Activated T-cell treated with anti-CD3 and anti-CD28 coated beads, Interleukin-2, amount 50 U/mL, for 4 hours (primary cell): ENCODE measurements at regions not wholly inside any gene's neighbourhood (a gene's known extent, or its start where the extent isn't known, plus 50 kb on each side); places are given as distances from the start of the nearest gene placed in this dataset.

Experiments used
- ATAC-seq, 2 donors: fragments of 200-7000 bp; cut with Tn5 transposase; one replicate each; pipeline ENCODE4 v1.10.0; 2021
- DNase-seq: peaks from one replicate; pipeline ENCODE4 v3.0.0-alpha.2; 2020
- H3K27me3 Mint-ChIP-seq: one replicate; pipeline ENCODE4 v1.8.0; 2021; ENCODE audit warnings: low read depth, mixed read lengths
- H3K36me3 Mint-ChIP-seq: one replicate; pipeline ENCODE4 v1.8.0; 2022; ENCODE audit warnings: mixed read lengths; ENCODE audit not compliant: insufficient read depth
- H3K4me1 Mint-ChIP-seq: one replicate; pipeline ENCODE4 v1.8.0; 2021; ENCODE audit warnings: low read depth, mixed read lengths
- H3K4me3 Mint-ChIP-seq: one replicate; pipeline ENCODE4 v1.8.0; 2021; ENCODE audit warnings: mild to moderate bottlenecking, moderate library complexity, mixed read lengths
- H3K9me3 Mint-ChIP-seq: one replicate; pipeline ENCODE4 v1.8.0; 2021; ENCODE audit warnings: mixed read lengths

DNA sequence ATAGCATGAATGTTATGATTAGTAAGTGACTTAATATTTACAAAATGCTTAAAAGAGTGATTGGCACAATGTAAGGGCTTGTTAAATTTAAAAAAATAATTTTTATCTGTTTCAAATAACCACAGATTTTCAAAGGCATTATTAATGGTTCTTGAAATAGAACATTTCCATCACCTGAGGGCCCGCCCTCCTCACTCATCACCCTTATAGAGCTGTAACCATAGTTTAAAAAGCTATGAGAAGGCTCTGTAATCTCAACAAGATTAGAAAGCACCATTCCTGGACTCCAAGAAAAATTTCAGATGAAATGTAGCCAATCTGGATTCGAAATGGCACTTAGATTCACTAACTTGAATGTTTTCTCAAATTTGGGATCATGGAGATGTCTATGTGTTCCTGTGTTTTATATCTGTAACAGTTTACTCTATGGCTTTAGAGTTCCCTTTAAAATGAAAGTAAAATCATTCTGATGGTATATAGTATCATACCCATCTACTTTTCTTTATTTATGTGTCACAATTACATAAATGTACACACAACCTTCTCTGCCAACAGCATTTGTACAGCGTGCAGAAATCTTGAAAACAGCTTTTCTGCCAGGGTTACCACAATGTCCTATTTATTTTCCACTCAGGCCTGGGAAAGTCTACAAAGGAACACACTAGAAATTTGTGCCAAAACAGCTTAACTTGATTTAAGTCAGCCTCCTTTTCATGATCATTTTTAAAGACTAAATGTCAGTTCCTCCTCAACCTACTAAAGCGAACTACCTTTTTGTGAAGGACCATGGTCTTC lies 207.7 kb downstream of the TBX18 start:
- Mint-ChIP-seq H3K4me3 (no peak overlapping the region), H3K36me3 (no peaks in the 10 kb centered on the region), H3K27me3 (no peaks in the 10 kb centered on the region), H3K4me1 (no peaks in the 10 kb centered on the region), H3K9me3 (peaks cover 4% of the 10 kb centered on the region)
- ATAC-seq (no peak), DNase-seq (no peak)

DNA sequence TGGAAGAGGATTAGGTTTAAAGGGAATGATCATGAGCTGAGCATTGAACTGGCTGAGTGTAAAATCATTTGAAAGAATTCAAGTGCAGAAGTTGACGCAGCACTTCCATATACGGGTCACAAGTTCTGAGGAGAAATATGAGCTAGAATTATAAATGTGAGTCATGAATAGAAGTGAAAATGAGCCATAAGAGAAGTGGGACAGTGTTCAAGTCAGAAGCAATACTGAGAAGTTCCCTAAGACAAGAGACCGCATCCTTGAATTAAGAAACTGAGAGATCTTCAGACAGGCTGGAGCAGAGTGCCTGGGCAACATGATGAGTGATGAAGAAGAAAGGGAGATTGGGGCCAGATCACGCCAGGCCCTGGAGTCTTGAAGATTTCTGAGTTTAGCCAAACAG lies 209.7 kb downstream of the TBX18 start:
- H3K9me3 Mint-ChIP-seq: peaks cover 8% of the 10 kb centered on the region
- no peaks in the 10 kb centered on the region for H3K27me3 Mint-ChIP-seq
- no peak for DNase-seq
- H3K36me3 Mint-ChIP-seq: no peaks in the 10 kb centered on the region
- H3K4me3 Mint-ChIP-seq: no peak overlapping the region
- ATAC-seq: no peak
- no peaks in the 10 kb centered on the region for H3K4me1 Mint-ChIP-seq

DNA sequence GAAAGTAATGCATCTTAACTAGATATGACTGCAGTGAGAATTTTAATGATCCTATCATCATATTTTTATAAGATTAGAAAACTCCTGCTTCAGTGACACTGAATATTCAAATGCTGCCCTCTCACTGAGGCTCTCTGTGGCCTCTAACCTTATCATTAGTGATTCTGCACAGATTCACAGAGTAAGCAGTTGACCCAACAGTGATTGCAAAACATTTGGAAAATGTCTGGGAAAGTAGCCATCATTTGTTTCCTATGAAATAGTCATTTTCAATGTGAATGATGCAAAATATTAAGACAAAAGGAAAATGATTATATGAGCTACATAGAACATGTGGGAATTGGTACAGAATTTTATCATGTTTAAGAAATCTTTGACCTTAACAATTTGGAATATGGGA lies 210.3 kb downstream of the TBX18 start:
- no peaks in the 10 kb centered on the region for H3K36me3 Mint-ChIP-seq
- H3K4me3 Mint-ChIP-seq: no peak overlapping the region
- DNase-seq: no peak
- ATAC-seq: no peak
- peaks cover 8% of the 10 kb centered on the region for H3K9me3 Mint-ChIP-seq
- H3K4me1 Mint-ChIP-seq: no peaks in the 10 kb centered on the region
- H3K27me3 Mint-ChIP-seq: no peaks in the 10 kb centered on the region

DNA sequence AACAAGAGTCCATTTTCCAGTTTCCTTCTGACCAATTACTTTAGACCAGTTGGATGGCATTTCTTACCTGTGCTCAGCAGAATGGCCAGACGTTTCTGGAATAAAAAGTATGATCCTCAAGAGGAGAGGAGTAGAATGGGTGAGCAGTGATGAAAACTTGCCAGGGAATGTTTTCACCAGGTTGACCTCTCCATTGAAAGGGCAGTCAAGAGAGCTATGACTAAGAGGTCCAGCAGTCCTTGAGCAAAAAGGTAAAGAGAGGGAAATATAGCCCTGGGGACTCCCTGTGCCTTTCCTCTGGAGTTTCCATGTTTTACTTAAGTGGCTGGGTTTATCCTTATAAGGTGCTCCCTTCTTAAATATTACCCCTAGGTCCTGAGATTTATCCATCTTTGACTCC lies 210.9 kb downstream of the TBX18 start:
- no peaks in the 10 kb centered on the region for H3K36me3 Mint-ChIP-seq
- ATAC-seq (no peak), DNase-seq (no peak)
- H3K4me1 Mint-ChIP-seq: no peaks in the 10 kb centered on the region
- H3K27me3 Mint-ChIP-seq: no peaks in the 10 kb centered on the region
- H3K4me3 Mint-ChIP-seq: no peak overlapping the region
- peaks cover 8% of the 10 kb centered on the region for H3K9me3 Mint-ChIP-seq

DNA sequence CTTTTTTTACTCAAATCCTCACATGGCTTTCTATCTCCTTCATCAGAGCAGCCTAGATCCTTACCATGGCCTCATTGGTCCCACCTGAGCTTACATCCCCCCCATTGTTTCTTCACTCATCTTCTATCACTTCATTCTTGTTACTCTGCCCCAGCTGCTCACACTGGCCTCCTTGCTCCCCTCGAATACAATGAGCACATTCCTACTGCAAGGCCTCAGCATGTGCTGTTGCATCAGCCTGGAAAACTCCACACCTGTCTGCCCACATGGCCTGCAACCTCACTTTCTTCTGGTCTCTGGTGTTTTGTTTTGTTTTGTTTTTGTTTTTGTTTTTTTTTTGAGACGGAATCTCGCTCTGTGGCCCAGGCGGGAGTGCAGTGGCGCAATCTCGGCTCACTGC lies 212.6 kb downstream of the TBX18 start:
- no peak for ATAC-seq
- Mint-ChIP-seq H3K27me3 (no peaks in the 10 kb centered on the region), H3K4me1 (no peaks in the 10 kb centered on the region), H3K36me3 (no peaks in the 10 kb centered on the region), H3K4me3 (no peak overlapping the region), H3K9me3 (peaks cover 8% of the 10 kb centered on the region)
- DNase-seq: no peak

DNA sequence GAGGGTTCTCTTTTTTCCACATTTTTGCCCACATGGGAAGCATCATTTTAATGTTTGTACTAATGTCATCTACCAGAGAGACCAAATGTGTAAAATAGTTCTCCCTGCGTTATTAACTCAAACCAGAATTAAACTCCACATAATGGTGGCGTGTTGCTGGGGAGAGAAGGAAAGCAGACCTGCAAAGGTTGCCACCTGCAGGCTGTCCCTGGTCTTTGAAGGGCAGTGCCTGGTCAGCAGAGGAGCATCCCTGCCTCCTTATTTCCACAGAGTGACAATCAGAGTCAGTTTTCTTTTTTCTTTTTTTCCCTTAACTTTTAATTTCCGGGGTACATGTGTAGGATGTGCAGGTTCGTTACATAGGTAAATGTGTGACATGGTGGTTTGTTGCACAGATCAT lies 214.5 kb downstream of the TBX18 start:
- Mint-ChIP-seq H3K4me1 (no peaks in the 10 kb centered on the region), H3K36me3 (no peaks in the 10 kb centered on the region), H3K9me3 (peaks cover 8% of the 10 kb centered on the region), H3K27me3 (no peaks in the 10 kb centered on the region), H3K4me3 (no peak overlapping the region)
- ATAC-seq: no peak
- DNase-seq: no peak

DNA sequence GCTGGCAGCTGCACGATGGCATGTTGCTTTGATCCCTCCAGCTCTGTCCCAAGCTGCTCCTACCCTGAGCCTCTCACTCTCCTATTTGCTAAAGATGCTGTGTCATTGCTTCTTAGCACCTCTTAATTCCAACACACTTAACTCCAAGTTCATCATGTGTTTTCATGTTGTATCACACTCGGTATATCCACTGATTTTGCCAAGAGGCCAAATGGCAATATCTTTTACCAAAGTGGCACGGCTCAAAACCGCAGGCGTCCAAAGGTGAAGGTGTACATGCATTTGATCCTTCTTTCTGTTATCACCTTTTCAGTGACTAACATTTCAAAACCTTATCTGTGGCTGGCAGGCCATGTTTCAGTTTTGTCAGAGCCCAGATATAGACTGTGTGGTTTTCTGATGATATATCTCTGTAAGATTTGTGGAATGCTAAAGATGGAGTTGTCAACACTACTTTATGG lies 217.0 kb downstream of the TBX18 start:
- H3K36me3 Mint-ChIP-seq: no peaks in the 10 kb centered on the region
- peaks cover 6% of the 10 kb centered on the region for H3K9me3 Mint-ChIP-seq
- DNase-seq (no peak), ATAC-seq (no peak)
- H3K4me3 Mint-ChIP-seq: no peak overlapping the region
- no peaks in the 10 kb centered on the region for H3K27me3 Mint-ChIP-seq
- no peaks in the 10 kb centered on the region for H3K4me1 Mint-ChIP-seq

DNA sequence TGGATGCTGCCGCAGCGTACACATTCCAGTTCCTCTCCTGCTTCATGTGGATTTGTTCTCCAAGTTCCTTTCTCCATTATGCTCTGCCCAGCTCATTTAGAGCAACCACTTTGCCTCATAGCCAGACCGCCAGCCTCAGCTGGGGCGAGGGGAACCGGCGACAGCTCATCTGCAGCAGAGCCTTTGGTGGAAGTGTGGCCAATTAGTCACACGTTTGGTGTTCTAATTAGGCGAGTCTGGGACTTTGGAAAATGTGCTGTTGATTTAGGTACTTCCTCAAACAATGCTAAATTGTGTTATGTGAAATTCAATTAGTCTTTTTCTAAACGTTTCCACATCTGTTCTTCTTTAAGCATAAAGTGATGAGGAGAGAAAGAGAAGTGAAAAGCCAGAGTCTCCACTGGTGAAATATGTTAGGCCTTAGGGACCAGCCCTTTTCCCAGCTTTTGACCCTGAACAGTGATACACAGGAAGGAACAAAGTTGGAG lies 217.9 kb downstream of the TBX18 start:
- ATAC-seq (no peak), DNase-seq (no peak)
- Mint-ChIP-seq H3K4me1 (no peaks in the 10 kb centered on the region), H3K36me3 (no peaks in the 10 kb centered on the region), H3K9me3 (peaks cover 6% of the 10 kb centered on the region), H3K27me3 (no peaks in the 10 kb centered on the region), H3K4me3 (no peak overlapping the region)

DNA sequence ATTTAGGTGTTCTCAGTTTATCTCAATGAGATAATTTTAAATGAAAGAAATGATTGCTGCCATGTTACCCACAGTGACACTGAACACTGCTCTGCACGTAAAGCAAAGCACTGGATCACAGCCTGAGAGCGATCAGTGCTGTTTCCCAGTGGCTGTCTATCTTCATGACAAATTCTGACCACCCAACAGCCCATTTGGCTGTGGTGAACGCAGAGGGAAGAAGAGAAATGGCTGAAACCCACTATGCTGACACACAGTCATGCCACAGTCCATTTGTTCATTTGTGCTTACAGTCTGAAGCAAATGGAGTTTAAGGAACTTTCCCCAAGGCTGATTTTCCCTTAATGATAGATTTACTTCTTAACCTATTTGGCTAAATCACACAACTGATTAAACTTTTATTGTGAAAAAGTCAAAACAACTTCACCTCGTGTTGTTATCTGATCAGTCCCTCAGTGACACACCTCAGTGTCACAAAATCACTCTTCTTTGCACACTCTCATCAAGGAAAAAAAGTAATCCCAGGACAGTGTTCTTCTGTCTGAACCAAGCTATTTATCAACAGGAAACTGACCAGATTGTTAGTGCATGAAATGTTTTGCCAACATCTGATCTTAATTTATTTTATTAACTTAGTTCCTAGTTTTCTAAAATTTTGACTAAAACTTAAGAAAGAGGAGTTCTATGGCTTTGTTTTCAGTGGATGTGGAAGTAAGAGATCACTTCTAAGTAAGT lies 225.1 kb downstream of the TBX18 start:
- ATAC-seq (no peak), DNase-seq (no peak)
- Mint-ChIP-seq H3K4me1 (no peaks in the 10 kb centered on the region), H3K4me3 (no peak overlapping the region), H3K36me3 (no peaks in the 10 kb centered on the region), H3K27me3 (no peaks in the 10 kb centered on the region), H3K9me3 (peaks cover 5% of the 10 kb centered on the region)

DNA sequence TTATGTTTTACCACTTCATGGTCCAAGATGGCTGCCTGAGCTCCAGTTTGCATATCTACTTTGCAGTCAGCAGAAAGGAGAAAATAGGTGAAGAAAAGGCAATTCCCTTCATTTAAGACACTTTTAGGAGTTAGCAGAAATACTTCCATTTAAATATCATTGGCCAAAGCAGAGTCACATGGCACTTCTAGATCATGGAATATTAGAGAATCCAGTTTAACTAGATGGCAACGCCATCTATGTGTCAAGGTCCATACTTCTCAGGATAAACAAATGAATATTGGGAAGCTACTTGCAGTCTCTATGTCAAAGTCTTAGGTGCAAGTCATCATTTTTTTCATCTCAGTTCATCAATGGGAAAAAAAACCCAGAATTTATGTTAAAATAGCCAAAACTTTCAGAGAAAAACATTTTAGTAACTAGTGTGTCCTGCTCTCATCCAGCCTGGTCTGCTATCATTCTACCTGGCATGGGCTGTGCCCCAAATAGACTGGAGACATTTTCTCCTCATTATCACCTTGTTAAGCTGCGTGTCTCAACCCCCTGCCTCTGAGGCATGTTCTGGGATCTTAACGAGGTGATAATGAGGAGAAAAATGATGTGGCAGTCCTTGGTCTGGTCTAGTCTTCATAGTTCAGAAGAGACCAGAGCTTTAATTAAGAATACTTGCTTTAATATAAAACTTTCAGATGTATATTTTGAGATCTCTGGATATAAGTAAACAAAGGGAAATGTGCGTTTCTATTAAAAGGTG lies 227.3 kb downstream of the TBX18 start:
- H3K27me3 Mint-ChIP-seq: no peaks in the 10 kb centered on the region
- H3K4me3 Mint-ChIP-seq: no peak overlapping the region
- DNase-seq: no peak
- ATAC-seq: no peak
- no peaks in the 10 kb centered on the region for H3K36me3 Mint-ChIP-seq
- H3K4me1 Mint-ChIP-seq: no peaks in the 10 kb centered on the region
- peaks cover 3% of the 10 kb centered on the region for H3K9me3 Mint-ChIP-seq

DNA sequence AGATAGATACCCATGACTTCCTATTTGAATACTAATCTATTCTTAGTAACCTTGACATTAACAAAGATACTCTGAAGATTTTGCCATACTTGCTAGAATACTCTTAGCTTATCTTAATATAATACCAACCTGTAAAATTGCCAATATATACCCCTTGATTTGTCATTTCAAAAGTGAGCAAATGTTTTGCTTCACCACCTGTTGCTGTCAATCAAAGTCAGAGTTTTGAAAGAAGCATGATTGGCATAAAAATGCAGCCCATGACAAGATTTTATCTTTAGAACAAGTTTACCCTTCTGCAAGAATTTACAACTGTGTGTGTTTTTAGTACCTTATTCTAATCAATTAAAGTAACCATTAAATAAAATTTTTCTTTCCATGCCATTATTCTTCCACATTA lies 236.2 kb downstream of the TBX18 start:
- DNase-seq: no peak
- no peak for ATAC-seq
- H3K4me1 Mint-ChIP-seq: no peaks in the 10 kb centered on the region

DNA sequence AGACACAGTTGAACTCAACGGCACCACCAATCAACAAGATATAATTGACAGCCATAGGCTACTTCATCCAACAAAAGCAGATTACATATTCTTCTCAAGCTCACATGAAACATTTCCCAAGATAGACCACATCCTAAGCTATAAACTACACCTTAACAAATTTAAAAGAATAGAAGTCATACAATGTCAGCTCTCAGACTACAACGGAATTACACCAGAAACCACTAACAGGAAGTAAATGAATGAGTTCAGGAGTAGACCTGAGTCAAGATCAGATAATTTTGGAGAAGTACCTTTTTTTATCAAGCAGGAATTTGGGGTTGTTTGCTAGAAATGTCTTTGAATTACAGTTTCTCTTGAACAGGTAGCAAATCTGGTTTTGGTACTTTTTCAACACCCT lies 237.8 kb downstream of the TBX18 start:
- H3K4me1 Mint-ChIP-seq: no peaks in the 10 kb centered on the region
- no peak overlapping the region for H3K4me3 Mint-ChIP-seq
- ATAC-seq (no peak), DNase-seq (no peak)
- no peaks in the 10 kb centered on the region for H3K27me3 Mint-ChIP-seq
- H3K36me3 Mint-ChIP-seq: no peaks in the 10 kb centered on the region
- H3K9me3 Mint-ChIP-seq: peaks cover 7% of the 10 kb centered on the region

More for the DNA sequence above, 236.2 kb downstream of the TBX18 start:
- H3K36me3 Mint-ChIP-seq: no peaks in the 10 kb centered on the region
- peaks cover 11% of the 10 kb centered on the region for H3K9me3 Mint-ChIP-seq
- no peak overlapping the region for H3K4me3 Mint-ChIP-seq
- no peaks in the 10 kb centered on the region for H3K27me3 Mint-ChIP-seq

DNA sequence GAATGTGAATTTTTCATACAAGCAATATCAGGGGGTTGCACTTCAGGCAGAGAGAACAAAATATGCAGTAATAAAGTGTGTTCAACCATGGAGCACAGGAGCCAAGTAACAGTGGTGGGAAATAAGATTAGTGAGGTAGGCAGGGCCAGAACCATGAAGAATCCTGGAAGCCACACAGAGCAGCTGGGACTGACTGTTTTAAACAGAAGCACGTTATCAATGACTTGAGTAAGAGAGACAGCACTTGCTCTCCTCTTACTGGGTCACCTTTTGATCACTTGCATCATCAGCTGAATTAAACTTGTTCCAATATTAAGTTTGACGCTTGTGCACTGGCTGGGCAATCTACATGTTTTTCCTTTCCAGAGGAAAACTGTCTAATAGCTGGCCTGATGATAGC lies 238.5 kb downstream of the TBX18 start:
- ATAC-seq: no peak
- Mint-ChIP-seq H3K36me3 (no peaks in the 10 kb centered on the region), H3K27me3 (no peaks in the 10 kb centered on the region), H3K4me3 (no peak overlapping the region), H3K4me1 (no peaks in the 10 kb centered on the region), H3K9me3 (peaks cover 6% of the 10 kb centered on the region)
- DNase-seq: no peak

DNA sequence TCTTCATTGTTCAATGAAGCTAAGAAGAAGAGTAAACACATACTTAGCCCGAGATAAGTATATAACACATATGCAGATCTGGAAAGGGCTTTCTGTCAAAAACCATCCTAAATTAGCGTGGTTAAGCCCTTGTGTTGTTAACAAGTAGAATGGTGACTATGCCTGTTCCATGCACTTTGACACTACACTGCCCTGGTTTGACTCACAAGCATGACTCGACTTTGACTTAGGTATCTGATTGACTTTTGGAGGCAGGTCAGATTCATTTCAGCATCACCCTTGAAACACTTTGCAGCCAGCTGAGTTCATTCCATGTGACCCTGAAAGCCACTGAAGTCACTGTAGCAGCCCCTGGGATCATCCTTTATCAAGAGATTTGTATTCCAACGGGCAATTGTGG lies 239.8 kb downstream of the TBX18 start:
- Mint-ChIP-seq H3K36me3 (no peaks in the 10 kb centered on the region), H3K27me3 (no peaks in the 10 kb centered on the region), H3K4me3 (no peak overlapping the region), H3K4me1 (no peaks in the 10 kb centered on the region), H3K9me3 (no peaks in the 10 kb centered on the region)
- DNase-seq (no peak), ATAC-seq (no peak)
